Neuronal stem cell (in vitro differentiated cells): ENCODE measurements at regions not wholly inside any gene's neighbourhood (a gene's known extent, or its start where the extent isn't known, plus 50 kb on each side); places are given as distances from the start of the nearest gene placed in this dataset.
A peak's percentile ranks its signal among the peaks of the same experiment; 100 is the strongest.

Experiments used
- DNase-seq: peaks from one replicate; pipeline ENCODE4 v3.0.0-alpha.2; 2013; ENCODE audit warnings: low spot score
- H2AFZ ChIP-seq: one replicate; pipeline ENCODE4 v1.6.1; 2013; ENCODE audit warnings: mild to moderate bottlenecking, low read length, inconsistent platforms
- H2AK5ac ChIP-seq: 2 replicates; pipeline ENCODE4 v1.6.1; 2013; ENCODE audit warnings: low read depth, mild to moderate bottlenecking, inconsistent platforms, low read length, moderate library complexity, mixed read lengths
- H2BK120ac ChIP-seq: 2 replicates; pipeline ENCODE4 v1.6.1; 2013; ENCODE audit warnings: low read depth, mild to moderate bottlenecking, inconsistent platforms, low read length, moderate library complexity, mixed read lengths
- H2BK12ac ChIP-seq: one replicate; pipeline ENCODE4 v1.6.1; 2013; ENCODE audit warnings: low read length, inconsistent platforms
- H2BK15ac ChIP-seq: 2 replicates; pipeline ENCODE4 v1.6.1; 2013; ENCODE audit warnings: mild to moderate bottlenecking, low read length, inconsistent platforms, mixed read lengths
- H2BK5ac ChIP-seq: one replicate; pipeline ENCODE4 v1.6.1; 2013; ENCODE audit warnings: inconsistent platforms, mild to moderate bottlenecking, low read length, moderate library complexity
- H3K14ac ChIP-seq: one replicate; pipeline ENCODE4 v1.6.1; 2013; ENCODE audit warnings: low read length, inconsistent platforms
- H3K18ac ChIP-seq: 2 replicates; pipeline ENCODE4 v1.6.1; 2013; ENCODE audit warnings: low read length, inconsistent platforms
- H3K23ac ChIP-seq: 2 replicates; pipeline ENCODE4 v1.6.1; 2013; ENCODE audit warnings: low read depth, mild to moderate bottlenecking, mixed read lengths, low read length, inconsistent platforms; ENCODE audit not compliant: poor library complexity
- H3K27ac ChIP-seq: replicated peaks from 3 replicates; pipeline ENCODE4 v1.5.1; 2013; ENCODE audit warnings: low read length, inconsistent platforms
- H3K27me3 ChIP-seq, 3 experiments: 2 replicates each; pipeline ENCODE4 v1.6.1; 2013; ENCODE audit warnings: low read length in 3 of 3, mild to moderate bottlenecking in 2 of 3, inconsistent platforms in 1 of 3, low read depth in 1 of 3, mixed read lengths in 1 of 3, moderate library complexity in 1 of 3; ENCODE audit not compliant: control insufficient read depth in 3 of 3, insufficient read depth in 3 of 3
- H3K36me3 ChIP-seq, 2 donors: replicated peaks in 1 of 2; 2 replicates each; pipeline ENCODE4 v1.6.1; 2013; ENCODE audit warnings: low read length in 2 of 2; ENCODE audit not compliant: control insufficient read depth in 2 of 2, insufficient read depth in 2 of 2
- H3K4ac ChIP-seq: 2 replicates; pipeline ENCODE4 v1.6.1; 2013; ENCODE audit warnings: inconsistent platforms, mild to moderate bottlenecking, low read length, moderate library complexity
- H3K4me1 ChIP-seq, 2 donors: 1 replicate in 1 of 2; 2 replicates in 1 of 2; pipeline ENCODE4 v1.6.1; 2013; ENCODE audit warnings: low read length in 2 of 2, low read depth in 1 of 2; ENCODE audit not compliant: control insufficient read depth in 2 of 2, insufficient read depth in 1 of 2
- H3K4me2 ChIP-seq: one replicate; pipeline ENCODE4 v1.6.1; 2013; ENCODE audit warnings: mild to moderate bottlenecking, low read length, inconsistent platforms; ENCODE audit not compliant: insufficient read depth, poor library complexity, severe bottlenecking
- H3K4me3 ChIP-seq, 2 donors: 2 replicates each; pipeline ENCODE4 v1.5.1; 2013; ENCODE audit warnings: low read length in 2 of 2, mild to moderate bottlenecking in 2 of 2, inconsistent platforms in 1 of 2, moderate library complexity in 1 of 2
- H3K79me1 ChIP-seq: one replicate; pipeline ENCODE4 v1.6.1; 2013; ENCODE audit warnings: low read depth, mild to moderate bottlenecking, inconsistent platforms, low read length, moderate library complexity
- H3K9ac ChIP-seq: one replicate; pipeline ENCODE4 v1.6.1; 2013; ENCODE audit warnings: mild to moderate bottlenecking, low read depth, low read length, inconsistent platforms; ENCODE audit not compliant: poor library complexity
- H3K9me3 ChIP-seq, 2 donors: replicated peaks in 1 of 2; 2 replicates each; pipeline versions ENCODE3 to v1.6.1; 2013; ENCODE audit warnings: low read length in 2 of 2, mild to moderate bottlenecking in 2 of 2, inconsistent platforms in 1 of 2, low read depth in 1 of 2, mixed read lengths in 1 of 2, moderate library complexity in 1 of 2; ENCODE audit not compliant: control insufficient read depth in 2 of 2, insufficient read depth in 1 of 2
- H4K8ac ChIP-seq: one replicate; pipeline ENCODE4 v1.6.1; 2013; ENCODE audit warnings: low read depth, mild to moderate bottlenecking, inconsistent platforms, low read length, moderate library complexity
- H4K91ac ChIP-seq: one replicate; pipeline ENCODE4 v1.6.1; 2013; ENCODE audit warnings: low read length, low read depth, mild to moderate bottlenecking, inconsistent platforms; ENCODE audit not compliant: poor library complexity
- WGBS, 2 donors: extraction: QIAGEN DNeasy Blood & Tissue Kit; methylation state at CpG; one replicate each; pipeline ENCODE4 v1.1.7; 2013; ENCODE audit warnings: missing lambda C conversion rate in 2 of 2, mixed read lengths in 1 of 2; ENCODE audit not compliant: insufficient read length in 2 of 2, insufficient replicate concordance in 1 of 2; ENCODE audit errors: extremely low coverage in 2 of 2; 5-methylcytosine and 5-hydroxymethylcytosine counted together

- peak overlapping the region; percentile 34 for H2AFZ ChIP-seq
- H3K36me3 ChIP-seq, result no peaks in the 10 kb centered on the region
- H4K91ac ChIP-seq, result no peak overlapping the region
- no peaks in the 10 kb centered on the region for H3K4me1 ChIP-seq
- H2BK15ac ChIP-seq, result no peak overlapping the region
- H3K9ac ChIP-seq, result no peak overlapping the region
- H3K27ac ChIP-seq, result no peak overlapping the region
- H2BK12ac ChIP-seq, result no peak overlapping the region
- no peak overlapping the region for H3K18ac ChIP-seq
- H2BK120ac ChIP-seq, result no peak overlapping the region
- no peak overlapping the region for H3K23ac ChIP-seq
- H3K14ac ChIP-seq, result no peak overlapping the region
- DNase-seq, result no peak
- H2AK5ac ChIP-seq, result no peak overlapping the region
- no CpG with 5 or more reads among the region's 4 CpGs for WGBS, 2 donors
- no peaks in the 10 kb centered on the region for H3K27me3 ChIP-seq
- H3K79me1 ChIP-seq, result no peaks in the 10 kb centered on the region
- H3K4me3 ChIP-seq, result no peak overlapping the region
- H2BK5ac ChIP-seq, result no peak overlapping the region
- H3K4me2 ChIP-seq, result no peak overlapping the region
- H4K8ac ChIP-seq, result no peak overlapping the region
- H3K4ac ChIP-seq, result no peak overlapping the region
- peaks cover 0 to 5% of the 10 kb centered on the region in 2 donors for H3K9me3 ChIP-seq
Observed at GRCh38 chr4:137180349-137180748, 351.9 kb downstream of the PCDH18 start.

GRCh38 chr4:137156807-137157206, 375.5 kb downstream of the PCDH18 start:
- Histone ChIP-seq H3K9ac (no peak overlapping the region), H3K79me1 (no peaks in the 10 kb centered on the region), H3K4me3 (no peak overlapping the region), H3K27ac (no peak overlapping the region), H3K4ac (no peak overlapping the region), H3K9me3 (no peaks in the 10 kb centered on the region), H2BK120ac (no peak overlapping the region), H2BK12ac (no peak overlapping the region), H4K91ac (no peak overlapping the region), H2AFZ (no peak overlapping the region), H3K4me2 (no peak overlapping the region), H2AK5ac (no peak overlapping the region), H3K14ac (no peak overlapping the region), H3K18ac (no peak overlapping the region), H3K4me1 (no peaks in the 10 kb centered on the region), H3K27me3 (no peaks in the 10 kb centered on the region), H3K23ac (no peak overlapping the region), H2BK5ac (no peak overlapping the region), H4K8ac (no peak overlapping the region), H2BK15ac (no peak overlapping the region), H3K36me3 (no peaks in the 10 kb centered on the region)
- WGBS, 2 donors, result no CpG with 5 or more reads among the region's 1 CpG
- no peak for DNase-seq

GRCh38 chr4:137156054-137156453, 376.2 kb downstream of the PCDH18 start:
- no peaks in the 10 kb centered on the region for H3K9me3 ChIP-seq
- no peak overlapping the region for H2BK120ac ChIP-seq
- H4K8ac ChIP-seq, result no peak overlapping the region
- H2BK15ac ChIP-seq, result no peak overlapping the region
- H2BK12ac ChIP-seq, result no peak overlapping the region
- H3K4ac ChIP-seq, result no peak overlapping the region
- no peak overlapping the region for H3K23ac ChIP-seq
- DNase-seq, result no peak
- WGBS, 2 donors, result no CpG with 5 or more reads among the region's 1 CpG
- H3K14ac ChIP-seq, result no peak overlapping the region
- no peak overlapping the region for H2AFZ ChIP-seq
- H3K9ac ChIP-seq, result no peak overlapping the region
- no peak overlapping the region for H3K4me3 ChIP-seq
- H2BK5ac ChIP-seq, result no peak overlapping the region
- no peak overlapping the region for H3K27ac ChIP-seq
- no peak overlapping the region for H2AK5ac ChIP-seq
- no peak overlapping the region for H3K4me2 ChIP-seq
- no peaks in the 10 kb centered on the region for H3K4me1 ChIP-seq
- H3K36me3 ChIP-seq, result no peaks in the 10 kb centered on the region
- no peaks in the 10 kb centered on the region for H3K79me1 ChIP-seq
- no peak overlapping the region for H3K18ac ChIP-seq
- no peak overlapping the region for H4K91ac ChIP-seq
- no peaks in the 10 kb centered on the region for H3K27me3 ChIP-seq

- H2BK15ac ChIP-seq, result no peak overlapping the region
- H3K4me2 ChIP-seq, result no peak overlapping the region
- DNase-seq, result no peak
- no peaks in the 10 kb centered on the region for H3K9me3 ChIP-seq
- no peaks in the 10 kb centered on the region for H3K27me3 ChIP-seq
- no peak overlapping the region for H3K4me3 ChIP-seq
- no peak overlapping the region for H4K91ac ChIP-seq
- no peak overlapping the region for H4K8ac ChIP-seq
- no peak overlapping the region for H3K27ac ChIP-seq
- H3K23ac ChIP-seq, result no peak overlapping the region
- H2AFZ ChIP-seq, result no peak overlapping the region
- no peaks in the 10 kb centered on the region for H3K79me1 ChIP-seq
- no peak overlapping the region for H3K18ac ChIP-seq
- no peak overlapping the region for H2AK5ac ChIP-seq
- H3K36me3 ChIP-seq, result no peaks in the 10 kb centered on the region
- H3K4ac ChIP-seq, result no peak overlapping the region
- H3K9ac ChIP-seq, result no peak overlapping the region
- H2BK12ac ChIP-seq, result no peak overlapping the region
- H2BK5ac ChIP-seq, result no peak overlapping the region
- no peak overlapping the region for H2BK120ac ChIP-seq
- no peaks in the 10 kb centered on the region for H3K4me1 ChIP-seq
- no peak overlapping the region for H3K14ac ChIP-seq
Observed at GRCh38 chr4:137131201-137131600, 401.1 kb downstream of the PCDH18 start.
